Natural killer cell (primary cell): ENCODE measurements at regions not wholly inside any gene's neighbourhood (a gene's known extent, or its start where the extent isn't known, plus 50 kb on each side); places are given as distances from the start of the nearest gene placed in this dataset.

ENCODE experiments used
- ATAC-seq, 3 donors: fragments of 150-1000 bp in 2 of 3; fragments of 200-7000 bp in 1 of 3; cut with Tn5 transposase; 1 replicate in 1 of 3; 2 replicates in 2 of 3; pipeline ENCODE4 v1.10.0; 2021; ENCODE audit warnings: mild to moderate bottlenecking in 2 of 3, moderate library complexity in 2 of 3
- DNase-seq, 2 donors: peaks; one replicate each; pipeline versions ENCODE4 v3.0.0 to v3.0.0-alpha.2; 2013 to 2021; ENCODE audit warnings: mixed read lengths in 1 of 2
- H3K27ac ChIP-seq: one replicate; pipeline ENCODE4 v1.5.1; 2013; ENCODE audit warnings: mild to moderate bottlenecking, low read length
- H3K27me3 ChIP-seq: one replicate; pipeline ENCODE4 v1.6.1; 2013; ENCODE audit warnings: low read length; ENCODE audit not compliant: control insufficient read depth, insufficient read depth
- H3K36me3 ChIP-seq: one replicate; pipeline ENCODE4 v1.6.1; 2013; ENCODE audit warnings: low read length; ENCODE audit not compliant: control insufficient read depth, insufficient read depth
- H3K4me1 ChIP-seq: one replicate; pipeline ENCODE4 v1.6.1; 2013; ENCODE audit warnings: low read length; ENCODE audit not compliant: control insufficient read depth, insufficient read depth
- H3K4me3 ChIP-seq: one replicate; pipeline ENCODE4 v1.5.1; 2013; ENCODE audit warnings: low read length
- H3K9me3 ChIP-seq: one replicate; pipeline ENCODE4 v1.6.1; 2013; ENCODE audit warnings: low read length; ENCODE audit not compliant: control insufficient read depth, insufficient read depth
- H3K27ac Mint-ChIP-seq, 2 donors: one replicate each; pipeline ENCODE4 v1.8.0; 2022; ENCODE audit warnings: mild to moderate bottlenecking in 2 of 2, mixed read lengths in 2 of 2, moderate library complexity in 1 of 2
- H3K27me3 Mint-ChIP-seq, 2 donors: one replicate each; pipeline ENCODE4 v1.8.0; 2022; ENCODE audit warnings: low read depth in 2 of 2, mixed read lengths in 2 of 2
- H3K36me3 Mint-ChIP-seq: one replicate; pipeline ENCODE4 v1.8.0; 2022; ENCODE audit warnings: mixed read lengths
- H3K4me1 Mint-ChIP-seq, 2 donors: one replicate each; pipeline ENCODE4 v1.8.0; 2022; ENCODE audit warnings: mixed read lengths in 2 of 2
- H3K4me3 Mint-ChIP-seq: one replicate; pipeline ENCODE4 v1.8.0; 2022; ENCODE audit warnings: mild to moderate bottlenecking, moderate library complexity, mixed read lengths
- H3K9me3 Mint-ChIP-seq, 2 donors: one replicate each; pipeline ENCODE4 v1.8.0; 2022; ENCODE audit warnings: mixed read lengths in 2 of 2
- WGBS: methylation state at CpG from one replicate; pipeline ENCODE4 v1.1.7; 2013; ENCODE audit warnings: missing lambda C conversion rate; ENCODE audit not compliant: insufficient coverage; 5-methylcytosine and 5-hydroxymethylcytosine counted together
- intact Hi-C: fragments of 100-400 bp; cut with micrococcal nuclease; formaldehyde crosslinking; loops from one replicate; pipeline ENCODE4 v1.14.2; 2022
- TF ChIP-seq, protein P1 (sequence below): fragments of 200-600 bp; IDR thresholded peaks from one replicate; pipeline ENCODE4 v1.8.0; 2022; ENCODE audit warnings: antibody characterized with exemption

DNA sequence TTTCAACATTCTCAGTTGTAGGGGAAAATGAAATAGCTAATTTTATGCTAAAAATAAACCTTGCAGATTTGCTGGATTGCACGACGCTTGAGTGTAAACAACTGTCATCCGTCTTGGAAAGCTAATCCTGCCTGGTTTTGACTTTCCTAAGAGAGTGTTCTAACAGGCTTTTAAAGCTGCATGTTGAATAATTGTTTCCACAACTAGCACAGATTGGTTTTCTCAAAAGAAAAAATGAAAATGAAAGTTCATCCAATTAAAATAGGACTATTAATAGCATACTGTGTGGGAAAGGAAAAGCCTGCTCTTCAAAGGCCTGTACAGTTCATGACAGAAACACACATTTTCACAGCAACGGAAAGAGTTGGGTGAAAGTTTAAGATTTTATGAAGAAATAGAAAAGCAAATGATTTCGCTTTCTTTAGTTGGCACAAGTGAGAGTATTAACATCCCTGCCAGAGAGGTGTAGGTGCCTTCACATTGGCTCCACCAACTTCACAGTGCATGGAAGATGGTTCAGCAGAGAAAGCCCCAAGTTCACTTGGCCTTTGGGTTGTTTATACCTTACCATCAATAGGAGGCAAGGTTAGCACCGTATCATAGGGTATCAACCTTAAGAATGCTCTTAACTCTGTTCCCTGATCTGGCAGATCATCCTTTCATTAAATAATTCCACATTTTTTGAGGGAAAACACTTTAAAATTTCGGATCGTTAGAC lies 140.0 kb upstream of the GUCY1A1 start:
- Mint-ChIP-seq H3K36me3 (no peaks in the 10 kb centered on the region), H3K4me1 (no peaks in the 10 kb centered on the region), H3K27ac (no peak overlapping the region), H3K27me3 (peaks cover 4 to 7% of the 10 kb centered on the region in 2 donors), H3K9me3 (peaks cover 2 to 4% of the 10 kb centered on the region in 2 donors), H3K4me3 (no peak overlapping the region)
- Histone ChIP-seq H3K4me1 (no peaks in the 10 kb centered on the region), H3K27ac (no peak overlapping the region), H3K4me3 (no peak overlapping the region), H3K27me3 (no peaks in the 10 kb centered on the region), H3K9me3 (no peaks in the 10 kb centered on the region), H3K36me3 (no peaks in the 10 kb centered on the region)
- intact Hi-C loops, result no loop called here
- WGBS, result 38% methylated on average over 6 of the region's 8 CpGs
- DNase-seq (no peak), ATAC-seq (no peak)
- TF ChIP-seq, protein P1, sequence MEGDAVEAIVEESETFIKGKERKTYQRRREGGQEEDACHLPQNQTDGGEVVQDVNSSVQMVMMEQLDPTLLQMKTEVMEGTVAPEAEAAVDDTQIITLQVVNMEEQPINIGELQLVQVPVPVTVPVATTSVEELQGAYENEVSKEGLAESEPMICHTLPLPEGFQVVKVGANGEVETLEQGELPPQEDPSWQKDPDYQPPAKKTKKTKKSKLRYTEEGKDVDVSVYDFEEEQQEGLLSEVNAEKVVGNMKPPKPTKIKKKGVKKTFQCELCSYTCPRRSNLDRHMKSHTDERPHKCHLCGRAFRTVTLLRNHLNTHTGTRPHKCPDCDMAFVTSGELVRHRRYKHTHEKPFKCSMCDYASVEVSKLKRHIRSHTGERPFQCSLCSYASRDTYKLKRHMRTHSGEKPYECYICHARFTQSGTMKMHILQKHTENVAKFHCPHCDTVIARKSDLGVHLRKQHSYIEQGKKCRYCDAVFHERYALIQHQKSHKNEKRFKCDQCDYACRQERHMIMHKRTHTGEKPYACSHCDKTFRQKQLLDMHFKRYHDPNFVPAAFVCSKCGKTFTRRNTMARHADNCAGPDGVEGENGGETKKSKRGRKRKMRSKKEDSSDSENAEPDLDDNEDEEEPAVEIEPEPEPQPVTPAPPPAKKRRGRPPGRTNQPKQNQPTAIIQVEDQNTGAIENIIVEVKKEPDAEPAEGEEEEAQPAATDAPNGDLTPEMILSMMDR, result no peak

- Mint-ChIP-seq H3K27ac (no peak overlapping the region), H3K4me3 (no peak overlapping the region), H3K9me3 (peaks cover 9 to 10% of the 10 kb centered on the region in 2 donors), H3K4me1 (no peaks in the 10 kb centered on the region), H3K36me3 (no peaks in the 10 kb centered on the region), H3K27me3 (peaks cover 4 to 7% of the 10 kb centered on the region in 2 donors)
- TF ChIP-seq, protein P1, result no peak
- ATAC-seq, result no peak
- no peaks in the 10 kb centered on the region for H3K9me3 ChIP-seq
- intact Hi-C loops, result no loop called here
- no peak overlapping the region for H3K27ac ChIP-seq
- H3K4me3 ChIP-seq, result no peak overlapping the region
- DNase-seq, result no peak
- no peaks in the 10 kb centered on the region for H3K36me3 ChIP-seq
- H3K27me3 ChIP-seq, result no peaks in the 10 kb centered on the region
- WGBS, result 80% methylated on average over 3 of the region's 3 CpGs
- no peaks in the 10 kb centered on the region for H3K4me1 ChIP-seq
Observed at GRCh38 chr4:155524926-155525455, 141.7 kb upstream of the GUCY1A1 start.

GRCh38 chr4:155523358-155523757 lies 143.3 kb upstream of the GUCY1A1 start:
- Histone ChIP-seq H3K4me3 (no peak overlapping the region), H3K36me3 (no peaks in the 10 kb centered on the region), H3K9me3 (no peaks in the 10 kb centered on the region), H3K27me3 (no peaks in the 10 kb centered on the region), H3K27ac (no peak overlapping the region), H3K4me1 (no peaks in the 10 kb centered on the region)
- Mint-ChIP-seq H3K36me3 (no peaks in the 10 kb centered on the region), H3K4me3 (no peak overlapping the region), H3K4me1 (no peaks in the 10 kb centered on the region), H3K27me3 (peaks cover 4 to 7% of the 10 kb centered on the region in 2 donors), H3K9me3 (peaks cover 9 to 10% of the 10 kb centered on the region in 2 donors), H3K27ac (no peak overlapping the region)
- no peak for DNase-seq
- ATAC-seq, result no peak
- intact Hi-C loops, result no loop called here
- WGBS, result 94% methylated on average over 2 of the region's 2 CpGs
- TF ChIP-seq, protein P1, result no peak

DNA sequence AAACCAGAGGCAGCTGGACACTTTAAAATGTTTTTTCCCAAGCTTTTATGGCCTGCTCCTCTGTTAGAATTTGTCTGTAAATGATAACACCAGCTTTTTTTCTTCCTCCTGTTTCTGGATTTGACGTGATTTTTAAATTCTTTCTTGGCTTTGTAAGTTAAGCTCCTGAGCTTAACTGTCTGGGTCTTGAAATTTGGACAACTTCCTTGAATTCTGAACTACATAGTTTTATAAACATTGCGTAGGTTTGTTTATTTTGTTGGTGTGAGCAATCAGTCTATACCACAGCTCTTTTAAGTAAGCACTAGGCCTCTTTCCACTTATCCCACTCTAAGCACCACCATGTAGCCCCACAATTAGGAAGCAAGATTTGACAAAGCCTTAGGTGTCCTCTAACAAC lies 144.4 kb upstream of the GUCY1A1 start:
- H3K27ac Mint-ChIP-seq, result no peak overlapping the region
- no peak overlapping the region for H3K27ac ChIP-seq
- no peak overlapping the region for H3K4me3 Mint-ChIP-seq
- TF ChIP-seq, protein P1, result no peak
- peaks cover 9 to 10% of the 10 kb centered on the region in 2 donors for H3K9me3 Mint-ChIP-seq
- no peak for ATAC-seq
- no peak overlapping the region for H3K4me3 ChIP-seq
- intact Hi-C loops, result no loop called here
- H3K27me3 Mint-ChIP-seq, result peaks cover 0 to 7% of the 10 kb centered on the region in 2 donors
- H3K4me1 ChIP-seq, result no peaks in the 10 kb centered on the region
- no peak for DNase-seq
- no peaks in the 10 kb centered on the region for H3K36me3 ChIP-seq
- 100% methylated on average over 1 of the region's 2 CpGs for WGBS
- no peaks in the 10 kb centered on the region for H3K4me1 Mint-ChIP-seq
- no peaks in the 10 kb centered on the region for H3K27me3 ChIP-seq
- H3K36me3 Mint-ChIP-seq, result no peaks in the 10 kb centered on the region
- no peaks in the 10 kb centered on the region for H3K9me3 ChIP-seq
